Stimulated activated CD8-positive, alpha-beta memory T cell treated with anti-CD3 and anti-CD28 coated beads, Interleukin-2, amount 100 ng/mL, for 48 hours (primary cell): ENCODE measurements at regions not wholly inside any gene's neighbourhood (a gene's known extent, or its start where the extent isn't known, plus 50 kb on each side); places are given as distances from the start of the nearest gene placed in this dataset.
A peak's percentile ranks its signal among the peaks of the same experiment; 100 is the strongest.
"Not testable (repeated sequence)": the region's sequence is repeated elsewhere in the genome, so short reads cannot be mapped to it uniquely, and the experiment has no call there.

Source experiments
- DNase-seq, 2 donors: peaks; one replicate each; pipeline ENCODE4 v3.0.0-alpha.2; 2020; ENCODE audit warnings: low read depth in 2 of 2

- DNase-seq, result no peak
Observed at GRCh38 chr7:155377071-155377837, 79.6 kb downstream of the INSIG1 start.

- no peak for DNase-seq
Observed at GRCh38 chr7:155377838-155378579, 79.9 kb upstream of the EN2 start.

DNA sequence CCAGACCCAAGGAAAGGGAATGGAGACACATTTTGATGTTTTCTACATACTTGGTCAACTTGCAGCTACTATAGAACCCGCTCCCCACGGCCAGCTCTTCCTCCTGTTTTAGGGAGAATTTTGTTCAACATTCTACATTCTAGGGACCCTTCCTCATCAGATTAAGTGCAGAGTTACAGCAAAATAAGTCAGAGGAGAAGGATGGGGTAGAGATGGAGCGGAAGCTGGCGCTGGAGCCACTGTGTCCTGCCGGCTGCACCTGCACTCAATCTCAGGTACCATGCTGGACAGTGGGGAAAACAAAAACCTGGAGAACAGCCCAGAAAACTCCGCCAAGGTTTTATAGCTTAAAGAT lies 79.4 kb upstream of the EN2 start:
- no peak for DNase-seq

DNA sequence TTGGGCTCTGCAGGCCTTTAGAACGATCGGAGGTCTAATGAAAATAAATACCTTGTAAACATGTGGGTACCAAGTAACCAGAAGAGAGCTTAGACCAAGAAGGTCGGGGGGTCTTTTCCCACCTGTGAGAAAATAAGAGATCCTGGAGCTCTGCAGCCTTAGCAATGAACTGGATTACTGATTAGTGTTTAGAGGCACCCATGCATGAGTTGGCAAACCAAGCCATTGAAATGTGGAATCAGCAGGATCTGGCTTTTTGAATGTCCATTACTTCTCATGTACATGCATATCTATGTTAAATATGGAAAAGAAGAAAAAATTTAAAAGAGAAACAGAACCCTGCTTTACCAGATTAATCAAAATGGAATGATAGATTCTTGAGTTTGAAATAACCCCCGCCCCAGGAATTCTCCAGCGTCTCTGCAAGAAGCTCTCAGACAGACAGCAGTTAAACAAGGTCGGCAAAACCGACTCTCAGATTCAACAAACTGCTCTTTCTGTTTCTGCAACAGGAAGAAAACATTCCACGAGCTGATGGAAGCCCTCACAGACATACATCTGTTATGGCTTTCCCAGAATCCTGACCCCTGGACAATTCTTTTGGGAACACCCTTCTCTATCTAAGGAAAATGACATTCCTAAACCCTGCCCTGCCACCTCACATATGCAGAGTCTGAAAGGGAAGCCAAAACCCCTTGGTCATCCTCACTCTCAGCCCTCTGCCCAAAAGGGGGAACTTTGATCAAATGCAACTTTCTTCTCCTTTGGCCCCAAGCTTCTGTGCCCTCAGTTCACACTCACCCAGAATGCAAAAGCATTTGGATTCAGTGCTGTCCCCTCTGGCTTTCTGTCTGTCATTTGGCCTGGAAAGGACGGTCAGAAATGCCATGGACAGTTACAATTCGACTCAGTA lies 78.7 kb upstream of the EN2 start:
- no peak for DNase-seq

- DNase-seq, result peak; percentile 63 to 65
Observed at GRCh38 chr7:155380221-155380861, 77.6 kb upstream of the EN2 start.

DNA sequence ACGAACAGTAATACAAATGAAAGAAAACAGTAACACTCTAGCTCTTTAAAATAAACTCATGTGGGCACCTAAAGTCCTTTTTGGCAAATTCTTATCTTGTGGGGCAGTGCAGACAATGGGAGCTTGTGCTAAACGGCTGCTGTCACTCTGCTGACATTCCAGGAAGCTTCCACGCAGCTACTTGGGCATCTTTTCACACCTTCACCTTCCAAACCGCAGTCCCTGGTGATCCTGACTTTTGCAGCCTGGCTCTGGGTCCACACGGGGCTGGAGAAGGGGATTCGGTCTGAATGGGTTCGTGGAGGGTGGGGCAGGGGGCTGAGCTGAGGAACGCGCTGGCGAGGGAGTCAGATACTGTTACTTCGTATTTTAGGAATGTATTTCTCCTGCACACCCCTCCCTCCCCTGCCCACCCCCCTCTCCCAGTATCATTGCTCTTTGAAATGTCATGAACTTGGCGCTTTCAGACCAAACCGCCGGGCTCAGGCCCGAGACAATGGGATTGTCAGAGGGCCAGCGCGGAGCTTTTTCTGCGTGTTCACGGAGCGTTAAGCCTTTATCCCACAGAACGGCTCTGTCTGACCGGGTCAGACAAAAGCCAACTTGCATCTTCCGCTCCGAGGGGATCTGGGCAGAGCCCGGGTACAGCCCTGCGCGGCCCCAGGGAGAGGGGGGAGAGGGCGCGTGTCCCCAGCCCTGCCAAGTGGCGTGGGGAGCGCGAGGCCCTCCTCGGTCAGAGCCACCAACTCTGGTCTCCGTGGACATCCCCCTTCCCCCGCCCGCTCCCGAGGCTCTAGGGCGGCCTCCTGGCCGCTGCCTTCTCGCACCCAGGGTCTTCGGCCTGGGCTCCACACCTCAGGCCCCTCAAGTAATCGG lies 76.7 kb upstream of the EN2 start:
- DNase-seq, result no peak

DNA sequence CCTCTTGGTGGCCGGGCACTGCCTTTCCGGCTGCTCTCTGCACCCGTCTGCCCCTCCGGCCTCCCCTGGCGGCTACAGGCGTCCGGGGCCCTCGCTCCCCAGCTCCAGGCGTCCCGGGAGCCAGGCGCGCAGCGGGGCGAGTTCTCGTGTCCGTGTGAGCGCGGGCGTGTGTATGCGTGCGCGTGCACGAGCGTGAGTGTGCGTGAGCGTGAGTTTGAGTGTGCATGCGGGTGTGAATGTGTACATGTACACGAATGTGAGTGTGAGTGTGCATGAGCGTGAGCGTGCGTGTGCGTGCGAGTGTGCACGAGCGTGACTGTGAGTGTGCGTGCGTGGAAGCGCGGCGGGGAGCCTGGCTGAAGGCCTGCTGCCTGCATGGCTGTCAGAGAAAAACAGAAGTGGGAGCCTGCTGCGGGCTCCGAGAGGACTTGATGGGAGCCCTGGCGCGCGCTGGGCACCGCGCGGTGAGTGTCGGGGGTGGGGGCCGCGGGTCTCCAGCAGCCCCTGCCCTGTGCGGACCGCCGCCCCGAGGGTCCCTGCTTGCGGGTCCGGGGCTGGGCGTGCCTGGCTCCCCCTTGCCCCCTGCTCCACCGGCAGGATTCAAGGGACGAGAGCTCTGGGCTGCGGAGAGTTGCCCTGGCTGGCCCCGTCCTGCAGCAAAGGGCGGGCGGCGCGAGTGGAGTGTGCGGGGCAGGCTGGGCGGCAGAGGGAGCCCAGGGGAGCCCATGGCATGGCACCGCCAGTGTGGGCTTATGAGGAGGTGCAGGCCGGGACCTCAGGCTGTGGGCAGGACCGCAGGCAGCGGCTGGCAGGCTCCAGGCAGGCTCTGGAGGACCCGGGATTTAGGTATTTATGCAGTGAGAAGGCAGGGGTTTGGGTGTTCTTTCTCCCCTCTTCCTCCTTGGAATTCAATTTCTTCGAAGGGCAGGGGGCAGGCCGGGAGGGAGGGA lies 75.8 kb upstream of the EN2 start:
- DNase-seq, result no peak

DNA sequence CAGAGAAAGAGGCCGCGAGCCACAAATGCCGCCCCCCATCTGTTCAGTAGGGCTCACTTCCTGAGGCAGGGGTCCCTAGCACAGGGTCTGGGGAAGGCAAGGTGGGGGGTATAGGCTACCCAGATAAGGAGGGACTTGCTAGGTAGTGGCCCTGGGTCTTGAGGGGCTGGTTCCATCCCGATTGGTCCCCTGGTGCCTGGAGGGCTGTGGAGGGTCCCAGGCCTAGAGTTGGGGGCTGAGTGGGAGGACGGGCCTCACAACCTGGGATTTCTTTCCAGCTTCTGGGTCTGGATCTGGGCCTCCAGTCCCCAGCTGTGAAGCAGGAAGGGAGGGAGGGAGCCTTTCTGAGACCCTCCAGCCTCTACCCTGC lies 75.1 kb upstream of the EN2 start:
- no peak for DNase-seq

GRCh38 chr7:155383756-155384491 lies 74.0 kb upstream of the EN2 start:
- no peak for DNase-seq

- DNase-seq, result no peak
Observed at GRCh38 chr7:155384751-155385150, 73.2 kb upstream of the EN2 start.

DNA sequence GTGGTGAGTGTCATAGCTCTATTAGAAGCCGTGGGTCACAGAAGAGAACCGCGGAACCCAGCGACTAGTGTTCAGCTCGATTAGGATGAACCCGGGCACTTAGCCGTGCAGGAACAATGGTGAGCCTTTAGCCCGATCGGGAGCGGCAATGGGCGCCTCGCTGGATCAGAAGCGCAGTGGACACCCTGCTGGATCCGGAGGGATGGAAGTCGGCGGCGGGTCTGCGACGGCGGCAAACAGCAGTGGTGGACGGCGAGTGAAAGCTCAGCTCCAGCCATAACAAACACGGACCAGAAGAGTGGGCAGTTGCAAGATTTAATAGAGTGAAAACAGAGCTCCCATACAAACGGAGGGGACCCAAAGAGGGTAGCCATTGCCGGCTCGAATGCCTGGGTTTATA lies 72.7 kb upstream of the EN2 start:
- not testable (repeated sequence) for DNase-seq

DNA sequence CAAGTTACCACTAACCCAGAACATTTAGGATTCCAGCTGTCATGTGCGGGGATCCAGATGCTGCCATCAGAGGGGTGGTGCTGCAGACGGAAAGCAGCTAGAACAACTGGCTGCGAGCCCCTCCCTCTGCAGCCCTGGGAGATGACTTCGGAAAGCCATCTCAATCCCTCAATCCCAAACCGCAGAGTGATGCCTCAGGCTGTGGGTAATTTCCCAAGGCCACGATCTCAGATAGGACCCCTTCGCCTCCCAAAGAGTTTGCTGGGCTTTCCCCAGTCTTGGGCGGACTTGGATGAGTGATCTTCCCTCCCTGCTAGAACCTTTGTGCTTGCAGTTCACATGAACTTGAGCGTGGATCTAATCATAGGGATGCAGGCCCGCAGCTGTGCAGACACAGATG lies 71.3 kb upstream of the EN2 start:
- no peak for DNase-seq

DNA sequence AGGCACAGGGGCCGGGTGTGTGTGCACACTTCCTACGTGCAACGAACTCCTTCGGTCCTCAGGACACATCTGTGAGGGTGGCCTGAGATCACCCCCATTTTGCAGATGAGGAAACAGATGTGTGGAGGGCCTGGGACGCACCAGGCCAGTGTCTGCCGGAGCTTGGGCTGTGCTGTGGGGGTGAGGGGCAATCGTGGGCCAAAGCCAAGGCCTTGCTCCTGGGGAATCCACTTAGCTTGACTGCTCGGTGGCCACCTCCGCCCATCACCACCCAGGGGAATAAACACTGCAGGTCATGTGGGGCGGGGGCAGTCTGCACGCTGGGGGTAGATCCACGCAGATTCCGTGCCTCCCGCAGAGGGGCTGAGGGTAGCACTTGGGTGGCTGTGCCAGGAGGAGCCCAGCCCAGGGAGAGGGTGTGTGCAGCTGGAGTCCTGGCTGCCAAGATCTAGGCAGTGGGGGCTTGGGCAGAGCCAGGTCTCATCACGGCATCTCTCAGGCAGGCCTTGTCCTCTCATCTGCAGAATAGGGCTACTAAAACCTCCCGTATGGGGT lies 70.8 kb upstream of the EN2 start:
- no peak for DNase-seq

DNA sequence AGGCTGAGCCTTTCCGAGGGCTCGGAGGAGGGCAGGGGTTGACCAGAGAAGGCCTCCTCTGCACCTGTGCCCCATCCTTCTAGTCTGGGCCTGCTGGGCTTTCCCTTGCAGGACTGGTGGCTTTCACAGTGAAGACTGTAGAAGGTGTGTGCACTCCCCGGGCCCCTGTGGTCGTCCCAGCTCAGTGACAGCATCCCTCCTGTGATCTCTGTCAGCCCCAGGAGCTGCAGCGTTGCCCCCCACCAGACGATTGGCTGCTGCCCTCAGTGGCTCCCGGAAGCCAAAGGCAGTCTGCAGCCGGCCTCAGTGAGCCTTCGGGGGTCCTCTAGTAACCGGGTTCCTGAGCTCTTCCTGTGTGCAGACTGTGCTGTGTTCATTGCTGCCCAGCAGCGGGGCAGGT lies 69.4 kb upstream of the EN2 start:
- DNase-seq, result no peak

DNA sequence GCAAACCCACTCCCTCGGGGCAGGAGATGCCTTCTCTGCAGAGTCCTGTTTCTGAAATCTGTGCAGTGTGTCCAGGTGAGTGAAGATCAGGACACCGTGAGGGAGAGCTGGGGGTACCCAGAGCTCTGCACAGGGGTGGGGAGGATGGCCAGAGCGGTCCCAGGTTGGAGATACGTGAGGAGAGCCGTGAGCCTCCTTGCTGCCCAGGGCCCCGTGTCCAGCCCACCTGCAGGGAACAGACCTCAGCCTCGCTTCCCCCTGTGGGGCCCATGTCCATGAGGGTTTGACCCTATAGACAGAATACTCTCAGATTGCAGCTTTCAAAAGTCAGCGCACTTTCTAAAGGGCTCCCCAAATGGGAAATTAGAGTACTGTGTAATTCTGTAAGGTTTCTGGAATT lies 66.5 kb upstream of the EN2 start:
- no peak for DNase-seq

DNA sequence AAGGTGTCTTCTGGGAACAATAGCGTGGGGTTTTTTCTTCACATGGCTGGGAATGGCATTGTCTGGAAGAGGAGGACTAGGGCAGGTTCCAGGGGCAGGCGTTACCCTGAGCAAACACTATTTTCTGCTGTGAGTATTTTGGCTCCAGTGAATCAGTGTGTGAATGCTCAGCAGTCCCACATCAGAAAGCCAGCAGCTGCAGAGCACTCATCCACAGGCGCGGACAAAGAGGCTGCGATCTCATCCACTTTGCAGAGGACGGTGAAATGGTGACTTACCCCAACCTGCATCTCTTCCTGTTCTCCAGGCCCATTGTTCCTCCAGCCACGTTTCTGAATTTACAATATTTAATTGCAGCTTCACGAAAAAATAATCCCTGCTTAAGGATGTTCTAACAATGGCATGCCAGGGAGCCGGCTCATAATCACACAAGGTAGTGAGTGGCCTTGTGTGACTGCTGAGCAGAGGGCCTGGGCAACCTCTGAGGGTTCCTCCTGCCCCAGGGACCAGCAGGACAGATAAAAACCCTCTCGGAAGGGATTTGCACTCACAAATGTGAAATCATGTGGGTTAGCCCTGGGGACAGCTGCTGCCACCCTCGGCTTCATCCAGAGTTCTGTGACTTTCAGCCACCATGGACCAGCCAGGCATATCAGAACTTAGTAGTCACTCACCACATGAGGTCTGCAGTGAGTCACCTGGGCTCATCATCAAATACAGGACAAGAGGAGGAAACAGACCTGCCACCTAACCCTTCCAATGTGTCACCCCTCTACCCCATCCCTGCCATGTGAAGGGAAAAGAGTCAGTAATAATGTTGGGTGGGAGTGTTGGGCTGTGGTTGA lies 65.0 kb upstream of the EN2 start:
- DNase-seq, result no peak

DNA sequence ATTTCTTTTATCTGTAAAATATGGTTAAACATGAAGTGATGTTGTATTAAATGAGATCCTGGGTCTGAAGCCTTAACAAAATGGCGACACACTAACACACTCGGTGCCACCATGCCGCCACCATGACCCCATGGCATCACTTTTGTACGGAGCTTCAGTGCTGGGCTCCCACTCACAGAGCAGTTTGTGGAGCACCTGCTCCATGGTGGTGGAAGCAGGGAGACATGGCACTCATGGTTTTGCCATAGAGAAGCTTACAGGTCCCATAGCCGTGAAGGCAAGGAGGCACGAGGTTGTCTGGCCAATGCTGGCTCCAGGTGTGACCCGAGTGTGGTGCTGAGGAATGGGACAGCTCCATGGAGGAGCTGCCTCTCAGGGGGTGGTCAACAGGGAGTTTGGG lies 63.5 kb upstream of the EN2 start:
- no peak for DNase-seq
